GM19372 (cell line): ENCODE measurements at regions not wholly inside any gene's neighbourhood (a gene's known extent, or its start where the extent isn't known, plus 50 kb on each side); places are given as distances from the start of the nearest gene placed in this dataset.
A peak's percentile ranks its signal among the peaks of the same experiment; 100 is the strongest.
"Not testable (repeated sequence)": the region's sequence is repeated elsewhere in the genome, so short reads cannot be mapped to it uniquely, and the experiment has no call there.

Experiments
- ATAC-seq: cut with Tn5 transposase; IDR thresholded peaks from one replicate; pipeline ENCODE4 v1.9.1; 2021; ENCODE audit warnings: mild to moderate bottlenecking, low read depth, moderate library complexity; ENCODE audit not compliant: unreplicated experiment

DNA sequence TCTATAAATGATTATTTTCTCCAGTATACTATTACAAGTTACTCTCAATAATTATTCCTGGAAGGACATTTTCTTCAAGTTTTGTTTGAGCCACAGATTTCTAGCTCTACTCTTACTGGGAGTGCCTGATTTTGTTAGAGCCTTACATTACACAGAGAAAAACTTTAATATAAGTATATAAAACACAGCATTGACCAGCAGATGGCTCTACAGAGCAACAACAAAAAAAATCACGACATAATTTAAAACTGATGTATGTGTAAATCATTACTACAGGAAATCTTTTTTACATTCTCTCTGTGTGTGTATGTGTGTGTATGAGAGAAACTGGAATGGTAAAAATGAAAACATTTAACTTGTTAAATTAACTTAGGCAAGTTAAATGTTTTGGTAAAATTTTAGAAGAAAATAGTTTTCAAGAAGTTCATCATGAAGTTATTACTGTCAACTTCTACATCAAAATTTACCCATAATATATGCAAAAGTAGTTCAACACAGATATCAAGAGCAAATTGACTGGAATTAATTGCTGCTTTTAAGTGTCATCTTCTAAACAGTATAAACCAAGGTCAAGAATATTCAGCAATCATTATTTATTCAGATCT lies 103.3 kb downstream of the MDH1 start:
- ATAC-seq: no peak

GRCh38 chr2:63695583-63695982 lies 106.8 kb downstream of the MDH1 start:
- no peak for ATAC-seq

- no peak for ATAC-seq
Observed at GRCh38 chr2:63696496-63696895, 107.7 kb downstream of the MDH1 start.

- ATAC-seq: no peak
Observed at GRCh38 chr2:63697160-63697559, 108.4 kb downstream of the MDH1 start.

DNA sequence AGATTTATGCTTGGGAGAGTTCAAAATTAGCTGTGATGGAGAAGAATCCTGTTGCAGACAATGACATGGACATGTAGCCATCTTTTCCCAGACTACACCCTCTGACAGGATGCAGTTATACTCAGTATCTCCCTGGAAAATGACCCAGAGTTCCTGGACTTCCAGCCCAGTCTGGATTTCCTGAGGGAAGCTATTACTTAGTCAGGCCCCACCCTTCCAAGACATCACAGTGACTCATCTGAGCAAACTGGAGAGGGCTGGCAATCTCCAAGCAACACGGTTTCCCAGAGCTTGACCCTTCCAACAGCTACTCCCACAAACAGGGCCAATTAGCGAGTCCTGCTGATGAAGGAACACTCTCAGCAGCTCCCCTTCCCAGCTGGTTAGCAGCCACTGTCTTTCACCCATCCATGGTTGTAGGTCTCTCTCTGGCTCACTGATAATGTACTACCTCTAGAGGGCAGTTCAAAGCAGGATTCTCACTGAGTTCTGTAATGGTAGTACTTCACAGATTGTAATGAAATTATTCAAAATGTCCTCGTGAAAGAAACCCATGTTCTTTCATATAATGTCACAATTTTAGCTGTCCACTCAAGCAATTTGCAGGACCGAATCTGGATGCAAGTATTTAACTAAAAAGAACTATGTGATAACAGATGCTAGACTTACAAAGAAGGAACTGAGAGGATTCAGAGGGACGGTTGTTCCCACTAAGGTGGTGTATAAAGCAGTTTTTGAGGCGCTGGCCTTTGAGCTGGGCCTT lies 110.2 kb downstream of the MDH1 start:
- peak; percentile 56 for ATAC-seq

DNA sequence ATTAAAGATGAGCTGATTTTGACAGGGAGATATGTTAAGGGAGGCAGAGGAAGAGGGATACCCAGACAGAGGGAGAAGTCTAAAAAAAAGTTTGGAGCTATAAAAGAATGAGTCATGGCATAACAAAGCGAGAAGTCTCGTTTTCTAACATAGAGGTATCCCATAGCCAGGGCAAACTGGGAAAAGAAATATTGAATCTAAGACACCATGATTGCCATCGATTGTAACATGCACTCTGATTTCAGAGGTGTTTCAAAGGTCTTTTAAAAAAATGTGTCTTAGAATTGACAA lies 110.7 kb downstream of the MDH1 start:
- no peak for ATAC-seq

- ATAC-seq: no peak
Observed at GRCh38 chr2:63700271-63700670, 111.5 kb downstream of the MDH1 start.

GRCh38 chr2:63701406-63701805 lies 112.6 kb downstream of the MDH1 start:
- ATAC-seq: no peak

DNA sequence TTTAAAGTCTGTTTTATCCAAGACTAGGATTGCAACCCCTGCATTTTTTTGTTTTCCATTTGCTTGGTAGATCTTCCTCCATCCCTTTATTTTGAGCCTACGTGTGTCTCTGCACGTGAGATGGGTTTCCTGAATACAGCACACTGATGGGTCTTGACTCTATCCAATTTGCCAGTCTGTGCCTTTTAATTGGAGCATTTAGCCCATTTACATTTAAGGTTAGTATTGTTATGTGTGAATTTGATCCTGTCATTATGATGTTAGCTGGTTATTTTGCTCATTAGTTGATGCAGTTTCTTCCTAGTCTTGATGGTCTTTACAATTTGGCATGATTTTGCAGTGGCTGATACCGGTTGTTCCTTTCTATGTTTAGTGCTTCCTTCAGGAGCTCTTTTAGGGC lies 117.3 kb downstream of the MDH1 start:
- not testable (repeated sequence) for ATAC-seq

GRCh38 chr2:63710732-63711131 lies 122.0 kb downstream of the MDH1 start:
- ATAC-seq: no peak

GRCh38 chr2:63712748-63713147 lies 124.0 kb downstream of the MDH1 start:
- ATAC-seq: no peak

GRCh38 chr2:63716146-63716545 lies 125.5 kb upstream of the UGP2 start:
- no peak for ATAC-seq

DNA sequence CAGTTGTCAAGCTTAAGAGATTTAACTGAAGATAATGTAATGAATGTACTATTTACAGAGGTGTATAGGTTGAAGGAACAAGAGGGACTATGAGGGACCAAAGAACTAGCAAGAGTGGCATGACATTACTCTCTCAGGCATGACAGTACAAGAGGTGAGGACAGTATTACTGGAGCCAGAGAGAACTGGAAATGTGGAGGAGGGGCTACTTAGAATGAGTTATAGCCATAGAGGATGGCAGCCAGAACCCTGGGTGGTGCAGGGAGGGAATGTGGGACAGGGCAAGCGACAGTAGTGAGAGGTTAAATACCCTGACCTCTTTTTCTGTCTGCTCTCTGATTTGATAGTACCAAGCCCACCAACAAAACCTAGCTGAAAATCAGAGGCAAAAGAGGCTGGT lies 122.6 kb upstream of the UGP2 start:
- no peak for ATAC-seq

- ATAC-seq: no peak
Observed at GRCh38 chr2:63721082-63721424, 120.6 kb upstream of the UGP2 start.

- not testable (repeated sequence) for ATAC-seq
Observed at GRCh38 chr2:63722284-63722683, 119.4 kb upstream of the UGP2 start.

GRCh38 chr2:63723709-63724108 lies 118.0 kb upstream of the UGP2 start:
- ATAC-seq: no peak

GRCh38 chr2:63725212-63725611 lies 116.5 kb upstream of the UGP2 start:
- ATAC-seq: not testable (repeated sequence)

GRCh38 chr2:63729362-63729761 lies 112.3 kb upstream of the UGP2 start:
- ATAC-seq: no peak

GRCh38 chr2:63729831-63730230 lies 111.9 kb upstream of the UGP2 start:
- no peak for ATAC-seq

GRCh38 chr2:63734510-63734909 lies 107.2 kb upstream of the UGP2 start:
- no peak for ATAC-seq

DNA sequence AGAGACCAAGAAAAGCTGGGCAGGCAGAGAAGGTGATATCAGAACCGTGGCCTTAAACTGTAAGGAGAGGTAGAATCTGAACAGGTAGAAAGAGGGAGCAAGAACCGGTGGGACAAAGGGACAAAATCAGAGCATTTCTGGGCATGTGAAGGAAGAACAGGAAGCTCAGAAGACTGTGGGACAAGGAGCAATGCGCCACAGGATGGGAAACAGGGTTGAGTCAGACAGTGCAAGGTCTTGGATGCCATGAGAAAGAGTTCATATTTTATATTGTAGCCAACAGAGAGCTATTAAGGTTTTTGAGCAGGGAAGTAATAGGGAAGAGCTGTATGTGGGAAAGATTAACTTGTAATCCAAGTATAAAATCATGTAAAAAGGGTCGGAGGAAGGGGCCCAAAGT lies 106.4 kb upstream of the UGP2 start:
- no peak for ATAC-seq

GRCh38 chr2:63735931-63736330 lies 105.8 kb upstream of the UGP2 start:
- no peak for ATAC-seq

DNA sequence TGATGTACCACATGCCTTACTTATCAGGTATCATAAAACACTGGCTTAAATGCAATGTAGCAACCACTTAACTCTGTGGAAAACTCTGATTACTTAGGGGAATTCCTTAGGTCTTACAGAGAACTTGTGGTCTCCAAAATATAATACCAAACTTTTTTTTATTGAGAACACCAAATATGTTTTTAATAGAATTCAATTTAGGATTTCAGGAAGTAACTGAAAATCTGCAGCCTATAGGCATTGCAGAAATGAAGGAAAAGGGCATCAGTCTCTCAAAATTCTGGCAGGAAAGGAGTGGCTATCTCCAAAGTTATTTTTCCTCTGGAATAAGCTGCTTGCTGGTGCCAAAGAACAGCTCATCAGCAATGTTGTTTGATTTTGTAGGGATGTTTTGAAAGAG lies 105.3 kb upstream of the UGP2 start:
- ATAC-seq: no peak
